HG03039 (cell line): ENCODE measurements at regions not wholly inside any gene's neighbourhood (a gene's known extent, or its start where the extent isn't known, plus 50 kb on each side); places are given as distances from the start of the nearest gene placed in this dataset.

Experiments used
- ATAC-seq: cut with Tn5 transposase; IDR thresholded peaks from one replicate; pipeline ENCODE4 v1.9.1; 2021; ENCODE audit warnings: mild to moderate bottlenecking, moderate library complexity; ENCODE audit not compliant: unreplicated experiment

DNA sequence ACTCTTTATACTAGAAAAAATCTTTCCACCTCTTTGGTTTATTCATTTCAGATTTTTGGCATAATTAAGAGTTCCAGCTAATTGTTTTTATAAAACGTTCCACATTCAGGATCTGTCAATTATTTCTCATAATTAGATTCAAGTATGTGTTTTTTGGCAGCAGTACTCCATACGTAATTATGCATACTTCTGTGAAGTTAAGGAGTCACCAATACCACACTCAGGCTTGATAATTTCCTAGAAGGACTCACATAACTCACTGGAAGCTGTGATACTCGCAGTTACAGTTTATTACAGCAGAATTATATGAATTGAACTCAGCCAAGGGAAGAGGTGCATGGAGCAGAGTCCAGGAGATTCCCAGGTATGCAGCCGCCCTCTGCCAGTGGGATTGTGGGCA is 290.5 kb upstream of the AKR1E2 start:
- no peak for ATAC-seq

DNA sequence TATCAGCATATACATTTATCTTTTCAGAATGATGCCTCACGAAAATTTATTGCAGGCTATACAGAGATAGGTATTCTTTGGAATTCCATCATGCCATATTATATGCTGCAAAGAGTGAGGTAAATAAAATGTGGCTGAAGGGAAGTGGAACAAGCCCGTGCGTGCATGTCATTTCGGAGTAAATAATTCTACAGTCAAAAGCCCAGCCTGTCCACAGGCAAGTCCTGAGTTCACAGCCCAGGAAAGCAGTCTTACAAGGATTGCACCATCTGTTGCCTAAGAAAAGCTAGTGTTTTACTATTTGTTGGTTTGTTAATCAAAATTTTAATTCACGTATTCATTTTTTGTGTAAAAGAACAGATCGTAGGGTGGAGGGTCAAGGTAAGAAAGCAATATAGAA is 292.4 kb upstream of the AKR1E2 start:
- no peak for ATAC-seq

DNA sequence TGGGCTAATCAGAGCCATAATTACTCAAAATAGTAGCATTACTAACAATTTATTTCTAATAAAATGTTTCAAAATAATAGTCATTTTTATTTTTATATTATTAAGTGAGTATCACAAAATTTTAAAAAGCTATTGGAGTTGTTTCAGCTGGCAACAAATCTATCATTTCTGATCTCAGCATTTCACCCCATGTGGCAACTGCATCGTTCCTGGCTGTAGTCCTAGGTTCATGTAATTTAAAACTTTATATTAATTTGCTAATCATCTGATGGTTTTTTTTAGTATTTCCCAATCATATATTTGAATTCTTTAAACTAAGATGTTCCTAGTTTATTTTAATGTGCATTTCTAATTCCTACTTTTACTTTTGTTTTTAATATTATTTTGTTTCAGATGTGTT is 293.0 kb upstream of the AKR1E2 start:
- no peak for ATAC-seq

DNA sequence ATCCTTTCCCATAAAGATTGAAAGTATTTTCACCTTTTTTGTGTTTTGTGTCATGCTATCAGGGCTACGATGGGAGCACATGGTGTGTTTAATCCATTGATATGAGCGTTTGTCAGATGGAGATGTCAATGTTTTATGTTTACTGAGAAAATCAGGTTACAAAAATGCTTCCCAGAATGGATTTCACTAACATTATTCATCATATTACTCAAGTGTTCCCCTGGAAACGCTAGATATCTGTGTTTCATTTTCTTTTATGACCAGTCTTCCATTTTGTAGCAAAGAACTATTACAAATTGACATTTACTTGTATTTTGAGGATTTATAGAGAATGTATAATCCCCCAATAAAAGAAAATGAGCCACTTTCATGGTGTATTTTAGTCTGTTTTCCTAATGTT is 293.5 kb upstream of the AKR1E2 start:
- no peak for ATAC-seq

DNA sequence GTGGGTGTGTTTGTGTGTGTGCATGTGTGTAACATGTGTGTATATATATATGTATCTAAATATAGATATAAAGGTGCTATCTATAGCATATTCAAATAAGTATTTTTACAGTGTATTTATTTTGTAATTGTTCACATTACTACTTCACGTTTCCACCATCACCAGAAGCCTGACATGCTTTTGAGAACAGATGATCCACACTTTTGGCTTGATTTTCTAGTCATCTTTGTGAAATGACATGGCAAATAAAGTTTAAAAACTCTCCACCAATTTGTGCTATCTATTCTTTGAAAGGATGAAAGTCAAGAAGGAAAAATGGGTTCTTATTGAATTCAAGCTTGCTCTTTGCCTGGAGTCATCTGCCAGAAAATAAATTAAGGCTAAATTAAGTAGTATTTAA is 294.0 kb upstream of the AKR1E2 start:
- no peak for ATAC-seq

DNA sequence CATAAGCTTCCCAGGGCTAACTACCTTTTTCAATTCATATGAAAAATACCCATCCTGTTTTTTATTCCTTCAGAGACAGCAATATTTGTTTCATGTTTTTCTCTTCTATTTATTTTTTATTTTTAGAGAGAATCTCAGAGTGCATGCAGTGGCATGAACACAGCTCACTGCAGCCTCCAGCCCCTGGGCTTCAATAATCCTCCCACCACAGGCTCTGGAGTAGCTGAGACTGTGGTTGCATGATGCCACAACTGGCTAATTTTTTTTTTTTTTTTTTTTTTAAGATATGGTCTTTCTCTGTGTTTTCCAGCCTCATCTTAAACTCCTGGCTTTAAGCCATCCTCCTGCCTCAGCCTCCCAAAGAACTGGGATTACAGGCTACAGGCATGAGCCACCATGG is 296.7 kb upstream of the AKR1E2 start:
- ATAC-seq: no peak

DNA sequence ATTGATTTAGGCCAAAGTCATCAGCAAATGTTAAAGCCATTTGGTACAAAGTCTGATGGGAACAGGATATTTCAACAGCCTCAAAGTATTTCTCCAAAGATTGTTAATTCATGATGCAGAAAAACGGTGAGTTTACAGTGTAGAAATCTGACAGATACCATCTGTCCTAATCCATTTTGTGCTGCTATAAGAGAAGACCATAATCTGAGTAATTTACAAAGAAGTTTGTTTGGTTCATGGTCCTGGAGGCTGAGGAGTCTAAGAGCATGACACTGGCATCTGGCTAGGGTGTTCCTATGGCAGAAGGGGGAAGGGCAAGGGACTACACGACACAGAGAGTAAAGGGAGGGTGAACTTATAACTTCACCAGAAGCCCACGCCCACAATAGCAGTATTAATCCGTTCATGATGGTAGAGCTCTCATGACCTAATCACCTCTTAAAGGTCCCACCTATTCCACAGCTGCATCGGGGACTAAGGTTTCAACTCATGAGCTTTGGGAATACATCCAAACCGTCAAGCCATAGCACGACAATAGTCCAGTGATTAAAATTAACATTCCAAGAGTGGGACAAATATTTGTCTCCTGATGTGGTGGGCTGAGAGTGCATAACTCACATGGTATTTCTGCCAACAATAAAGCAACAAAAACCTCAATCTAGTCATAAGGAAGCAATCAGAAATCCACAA is 298.6 kb upstream of the AKR1E2 start:
- ATAC-seq: no peak

DNA sequence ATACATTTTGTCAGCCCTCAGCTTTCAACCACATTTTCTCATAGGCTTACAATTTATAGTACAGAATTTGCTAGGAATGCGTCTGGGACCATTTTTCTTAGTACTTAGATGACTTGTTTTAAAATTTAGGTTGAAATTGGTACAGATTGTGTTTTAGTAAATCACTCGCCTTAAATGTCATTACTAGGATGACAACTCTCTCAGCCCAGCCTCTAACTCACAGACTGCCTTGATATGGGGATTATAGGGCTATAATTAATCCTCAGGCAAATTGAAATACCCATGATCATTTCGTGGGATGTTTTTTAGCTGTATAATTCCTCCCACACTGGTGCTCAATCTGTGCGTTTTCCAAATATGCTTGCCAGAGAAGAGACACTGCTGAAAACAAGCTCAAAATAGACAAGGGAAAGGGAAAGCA is 299.7 kb upstream of the AKR1E2 start:
- ATAC-seq: no peak

DNA sequence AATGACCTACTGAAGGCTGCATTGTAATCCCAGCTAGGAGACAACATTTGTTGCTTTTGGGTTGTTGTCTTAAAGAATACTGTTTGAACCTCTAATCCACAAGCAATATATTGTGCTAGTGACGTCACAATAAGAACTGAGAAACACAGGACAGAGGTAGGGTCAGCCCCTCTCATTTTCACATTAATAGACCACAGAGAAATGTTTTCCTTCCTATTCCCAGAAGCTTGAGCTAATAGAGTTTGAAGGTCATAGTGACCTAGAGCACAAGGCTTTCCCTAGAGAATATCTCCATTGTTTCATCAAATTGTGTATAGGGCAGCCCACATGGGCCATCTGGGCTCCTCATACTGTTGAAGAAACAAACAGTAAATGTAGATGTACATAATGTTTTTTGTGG is 300.9 kb upstream of the AKR1E2 start:
- no peak for ATAC-seq

DNA sequence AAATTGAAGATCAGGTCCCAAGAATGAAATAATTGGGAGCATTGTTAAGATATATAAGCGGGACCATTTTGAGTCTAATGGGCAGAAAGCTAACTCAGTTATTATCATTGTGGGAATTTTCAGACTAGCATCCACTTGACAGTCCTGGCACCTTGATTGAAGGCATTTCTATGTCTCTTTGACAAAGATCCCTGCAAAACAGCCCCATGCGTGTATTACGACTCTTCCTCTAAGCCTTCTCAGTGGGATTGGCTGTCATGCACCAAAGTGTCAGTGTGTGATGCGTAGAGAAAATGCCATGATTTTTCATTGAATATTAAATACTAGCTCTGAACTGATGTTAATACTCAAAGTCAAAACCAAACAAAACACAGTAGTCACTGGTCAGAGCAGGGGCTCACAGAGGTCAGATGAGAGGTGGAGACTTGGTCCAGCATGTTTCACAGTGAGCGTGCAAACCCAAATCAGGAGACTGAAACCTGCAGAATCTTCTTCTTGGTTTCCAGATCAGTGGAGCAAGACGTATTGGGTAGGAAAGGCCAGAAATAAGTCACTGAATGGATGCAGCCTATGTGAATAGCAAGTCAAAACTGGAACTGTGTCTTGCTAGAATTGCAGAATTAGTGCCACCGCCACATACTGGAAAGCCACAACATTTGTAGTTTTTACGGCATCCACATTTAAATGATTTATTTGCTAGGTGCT is 303.6 kb upstream of the AKR1E2 start:
- peak; percentile 87 for ATAC-seq

DNA sequence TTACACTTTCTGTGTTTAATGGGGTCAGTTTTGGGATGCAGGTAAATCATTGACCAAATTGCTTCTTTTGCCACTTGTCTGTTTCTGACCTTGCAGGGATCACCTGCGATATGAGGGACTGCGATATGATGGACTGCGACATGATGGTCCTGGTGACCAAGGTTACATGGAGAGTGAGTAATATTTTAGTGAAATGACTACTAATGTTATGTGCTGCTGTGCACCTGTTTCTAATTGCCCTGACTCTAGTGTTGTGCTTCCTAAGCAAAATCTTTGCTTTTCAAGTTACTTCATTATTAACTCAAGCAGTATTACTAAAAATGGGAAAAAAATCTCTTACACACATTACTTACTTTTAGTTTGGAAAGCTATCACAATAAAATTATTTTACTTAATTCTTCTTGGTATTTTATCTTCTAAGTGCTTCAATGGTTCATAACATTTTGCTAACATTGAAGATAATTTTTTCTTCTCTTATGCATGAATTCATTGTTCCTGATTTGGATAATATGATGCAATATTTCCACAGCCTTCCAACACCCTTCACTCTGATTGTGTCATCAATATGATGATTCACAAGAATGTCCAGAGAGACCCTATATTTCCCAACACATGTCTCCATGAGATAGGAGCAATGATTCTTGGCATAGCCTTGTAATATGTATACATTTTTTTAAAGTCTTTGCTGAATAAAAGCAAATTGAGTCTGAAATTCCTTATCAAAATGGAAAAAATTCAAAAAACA is 306.2 kb upstream of the AKR1E2 start:
- ATAC-seq: no peak

DNA sequence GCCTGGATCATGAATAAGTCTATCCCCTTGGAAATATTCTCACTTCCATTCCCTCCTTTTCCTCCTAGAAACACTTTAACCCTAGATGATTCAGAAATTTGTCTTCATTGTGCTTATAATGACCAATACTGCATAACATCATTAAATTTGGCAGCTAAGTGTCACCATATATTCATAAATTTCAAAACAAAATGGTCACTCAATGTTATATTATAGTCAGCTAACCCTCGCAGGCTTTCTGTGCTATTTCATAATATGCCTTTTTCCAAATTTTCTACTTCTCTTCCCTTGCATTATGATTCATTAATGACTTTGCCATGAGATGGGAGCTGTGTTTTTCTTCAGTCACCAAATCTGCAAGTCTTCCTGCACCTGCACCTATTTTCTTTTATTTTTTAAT is 308.3 kb upstream of the AKR1E2 start:
- no peak for ATAC-seq

DNA sequence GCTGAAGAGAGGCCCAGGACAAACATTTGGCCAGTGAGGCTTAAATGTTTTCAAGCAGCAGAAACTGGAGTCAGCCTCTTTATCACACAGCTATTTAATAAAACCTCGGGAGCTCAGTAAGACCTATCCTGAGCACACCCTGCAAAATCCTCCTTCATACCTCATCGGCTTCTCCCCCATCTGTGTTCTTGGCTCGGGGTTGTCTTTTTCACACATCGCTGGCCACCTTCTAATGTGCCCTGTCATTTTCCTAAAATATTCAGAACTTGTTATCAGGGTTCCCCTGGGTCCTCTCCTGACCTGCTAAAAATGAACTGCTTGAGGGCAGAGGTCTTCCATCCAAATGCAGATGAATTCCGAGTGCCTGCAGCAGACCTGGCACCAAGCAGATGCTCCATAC is 310.3 kb upstream of the AKR1E2 start:
- no peak for ATAC-seq

DNA sequence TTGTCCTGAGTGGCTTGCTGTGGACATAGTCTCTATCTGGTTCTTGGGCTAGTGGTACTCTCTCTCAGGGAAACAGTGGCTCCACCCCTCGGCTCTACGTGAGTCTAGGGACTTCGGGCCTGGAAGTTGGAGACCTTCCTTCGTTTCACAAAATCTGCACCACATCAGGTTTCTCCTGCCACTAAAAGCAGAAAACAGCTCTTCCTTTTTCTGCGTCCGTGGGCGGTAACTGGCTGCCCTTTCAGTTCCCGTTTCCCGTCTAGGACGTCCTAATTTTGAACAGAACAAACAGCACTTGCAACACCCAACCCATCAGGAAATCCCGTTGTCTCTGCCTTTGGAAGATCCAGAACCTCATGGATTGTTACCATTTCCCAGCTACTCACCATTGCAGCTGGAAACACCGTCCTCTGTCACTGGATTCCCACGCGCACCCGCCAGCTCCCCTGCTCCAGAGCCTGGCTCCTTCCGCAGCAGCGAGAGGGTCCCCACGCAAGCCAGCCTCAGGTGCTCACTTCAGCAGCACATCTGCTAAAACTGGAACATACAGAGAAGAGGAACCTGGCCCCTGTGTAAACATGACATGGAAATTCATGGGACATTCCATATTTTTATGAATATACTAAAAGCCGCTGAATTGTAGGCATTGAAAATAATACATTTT is 311.4 kb upstream of the AKR1E2 start:
- peak; percentile 92 for ATAC-seq

DNA sequence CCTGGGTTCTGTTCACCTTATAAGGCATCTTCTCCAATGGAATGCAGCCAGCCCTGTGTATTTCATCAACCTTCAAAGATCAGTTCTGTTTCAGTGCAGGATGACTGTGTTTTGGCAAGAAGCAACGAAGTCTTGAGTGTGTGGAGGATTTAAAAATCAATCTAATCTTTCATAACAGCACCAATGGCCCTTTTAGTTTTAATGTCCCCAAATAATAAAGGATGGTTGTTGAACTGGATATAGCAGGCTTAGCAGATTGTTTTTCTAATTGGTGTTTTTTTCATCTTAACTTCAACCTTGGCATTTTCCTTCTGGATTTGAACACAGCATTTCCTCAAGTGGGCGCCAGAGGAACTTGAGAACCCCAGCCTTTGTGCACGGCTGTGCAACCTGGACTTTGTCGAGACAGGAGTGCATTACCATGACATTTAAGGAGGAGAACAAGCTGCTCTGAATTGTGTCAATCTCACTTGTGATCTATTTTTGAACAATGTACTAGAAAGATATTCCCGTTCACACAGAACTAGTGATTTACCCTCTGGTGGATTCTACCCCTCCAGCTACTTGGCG is 313.3 kb upstream of the AKR1E2 start:
- no peak for ATAC-seq

DNA sequence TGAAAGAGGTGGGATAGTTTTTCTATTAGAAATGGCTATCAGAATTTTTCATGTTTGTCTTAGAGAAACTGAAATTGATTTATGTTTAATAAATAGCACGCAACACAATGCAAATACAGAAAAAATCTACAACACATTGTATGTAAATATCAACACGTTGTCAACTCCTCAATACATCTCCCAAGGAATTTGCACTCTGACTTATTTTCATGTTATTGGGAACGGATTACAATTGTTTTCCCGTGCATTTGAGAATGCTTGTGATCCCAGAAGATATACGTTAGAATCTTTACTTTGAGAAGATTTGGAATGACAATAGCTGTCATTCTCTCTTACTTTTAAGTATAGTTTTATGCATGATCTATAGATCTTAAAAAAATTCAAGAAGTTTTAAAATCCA is 313.8 kb upstream of the AKR1E2 start:
- no peak for ATAC-seq

DNA sequence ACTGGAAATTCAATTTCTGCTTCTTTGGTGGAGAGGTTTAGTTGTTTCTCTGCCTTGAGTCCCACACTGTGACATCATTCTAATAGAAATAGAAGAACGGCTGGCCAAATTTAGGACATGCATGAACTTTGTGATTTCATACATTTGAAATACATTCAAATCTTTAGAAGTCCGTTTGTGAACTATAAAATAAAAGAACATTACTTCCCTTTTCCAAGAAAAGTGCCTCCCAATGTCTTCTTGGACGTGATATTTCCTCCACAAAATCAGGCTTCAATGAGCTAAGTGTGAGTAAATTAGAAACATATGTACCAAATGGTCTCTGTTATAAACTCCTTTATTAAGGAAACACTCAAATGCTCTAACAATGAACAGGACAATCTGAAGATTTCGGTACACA is 314.5 kb upstream of the AKR1E2 start:
- ATAC-seq: no peak

DNA sequence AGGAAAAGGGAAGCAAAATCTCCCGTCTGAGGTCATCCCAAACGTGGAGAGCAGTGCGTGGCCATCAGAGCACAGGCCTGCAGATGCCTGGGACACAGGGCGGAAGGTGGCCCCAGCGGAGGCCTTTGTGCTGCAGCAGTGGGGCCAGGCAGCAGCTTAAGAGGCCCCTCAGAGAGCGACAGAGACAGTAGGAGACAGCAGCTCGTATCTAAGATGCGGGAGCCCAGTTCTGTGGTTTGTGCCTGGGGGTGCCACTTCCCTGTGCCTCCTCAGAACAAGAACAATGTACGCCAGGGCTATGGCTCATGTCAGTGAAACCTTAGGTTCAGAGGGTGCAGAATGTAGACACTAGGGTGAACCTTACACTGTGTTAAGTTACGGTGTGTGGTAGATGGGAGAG is 316.6 kb upstream of the AKR1E2 start:
- no peak for ATAC-seq

DNA sequence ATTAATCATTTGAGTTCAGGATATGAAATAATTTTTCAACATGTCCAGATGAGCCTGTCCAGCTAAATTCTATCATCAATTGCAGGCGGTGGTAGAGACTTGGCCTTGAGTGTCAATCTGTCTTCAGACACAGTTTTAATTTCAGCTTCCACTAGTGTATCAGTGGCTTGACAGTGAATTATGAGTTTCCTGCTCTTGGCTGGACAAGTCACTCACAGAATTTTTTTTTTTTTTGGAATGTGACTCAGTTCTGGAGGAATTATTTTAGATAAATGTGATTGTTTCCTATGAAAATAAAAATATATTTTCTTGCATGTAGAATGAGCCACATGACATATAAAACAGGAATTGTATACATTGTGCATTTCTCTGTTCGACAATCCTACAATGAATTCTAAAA is 319.9 kb upstream of the AKR1E2 start:
- ATAC-seq: no peak

DNA sequence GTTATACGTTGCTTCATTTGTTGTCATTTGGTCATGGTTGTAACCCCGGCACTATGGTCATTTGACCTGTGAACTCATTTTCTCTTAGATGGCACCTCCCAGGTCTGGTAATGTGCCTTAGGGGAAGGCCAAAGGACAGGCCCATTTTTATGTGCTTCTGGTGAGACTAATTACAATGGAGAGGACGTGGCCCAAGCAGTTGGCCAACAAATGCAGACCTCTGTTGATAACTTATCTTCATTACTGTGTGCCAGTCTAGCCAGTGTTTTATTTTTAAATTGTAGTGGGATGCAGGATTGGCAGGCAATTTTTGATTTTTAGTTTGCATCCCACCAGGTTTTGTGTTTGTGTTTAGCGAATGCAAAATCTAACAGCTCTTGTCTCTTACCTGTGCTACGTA is 321.5 kb upstream of the AKR1E2 start:
- no peak for ATAC-seq

DNA sequence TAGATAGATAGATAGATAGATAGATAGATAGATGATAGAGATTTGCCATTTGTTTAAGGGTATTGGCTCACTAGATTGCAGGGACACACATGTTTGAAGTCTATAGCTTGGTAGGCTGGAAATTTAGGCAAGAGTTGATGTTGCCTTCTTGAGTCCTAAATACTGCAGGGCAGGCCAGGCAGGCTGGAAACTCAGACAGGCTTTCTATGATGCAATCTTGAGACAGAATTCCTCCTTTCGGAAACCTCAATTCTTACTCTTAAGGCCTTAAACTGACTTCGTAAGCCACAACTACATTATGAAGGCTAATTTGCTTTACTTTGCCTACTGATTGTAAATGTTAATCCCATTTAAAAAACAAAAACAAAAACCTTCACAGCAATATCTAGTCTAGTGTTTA is 322.9 kb upstream of the AKR1E2 start:
- ATAC-seq: no peak
